ENCODE measurements at regions not wholly inside any gene's neighbourhood (a gene's known extent, or its start where the extent isn't known, plus 50 kb on each side); places are given as distances from the start of the nearest gene placed in this dataset.
"Not testable (repeated sequence)": the region's sequence is repeated elsewhere in the genome, so short reads cannot be mapped to it uniquely, and the experiment has no call there.

DNA sequence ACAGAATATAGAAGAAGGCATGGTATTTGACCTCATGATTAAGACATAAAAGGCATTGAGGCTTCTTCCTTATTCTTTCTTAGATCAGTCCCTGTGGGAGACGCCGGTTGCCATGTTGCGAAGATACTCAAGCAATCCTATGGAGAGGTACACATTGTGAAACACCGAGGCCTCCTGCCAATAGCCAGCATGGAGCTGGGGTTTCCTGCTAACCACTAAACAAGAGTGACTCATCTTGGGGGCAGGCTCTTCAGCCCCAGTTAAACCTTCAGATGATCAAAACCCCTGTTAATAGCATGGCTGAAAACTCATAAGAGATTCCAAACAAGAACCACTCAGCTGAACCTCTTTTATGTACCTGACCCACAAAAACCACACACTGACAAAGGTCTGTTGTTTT is 478.8 kb downstream of the CD83 start:
- DNase-seq (ENCODE audit: low spot score) (no peak), ATAC-seq (ENCODE audit: low FRiP score) (no peak)
- TF ChIP-seq, protein P1, sequence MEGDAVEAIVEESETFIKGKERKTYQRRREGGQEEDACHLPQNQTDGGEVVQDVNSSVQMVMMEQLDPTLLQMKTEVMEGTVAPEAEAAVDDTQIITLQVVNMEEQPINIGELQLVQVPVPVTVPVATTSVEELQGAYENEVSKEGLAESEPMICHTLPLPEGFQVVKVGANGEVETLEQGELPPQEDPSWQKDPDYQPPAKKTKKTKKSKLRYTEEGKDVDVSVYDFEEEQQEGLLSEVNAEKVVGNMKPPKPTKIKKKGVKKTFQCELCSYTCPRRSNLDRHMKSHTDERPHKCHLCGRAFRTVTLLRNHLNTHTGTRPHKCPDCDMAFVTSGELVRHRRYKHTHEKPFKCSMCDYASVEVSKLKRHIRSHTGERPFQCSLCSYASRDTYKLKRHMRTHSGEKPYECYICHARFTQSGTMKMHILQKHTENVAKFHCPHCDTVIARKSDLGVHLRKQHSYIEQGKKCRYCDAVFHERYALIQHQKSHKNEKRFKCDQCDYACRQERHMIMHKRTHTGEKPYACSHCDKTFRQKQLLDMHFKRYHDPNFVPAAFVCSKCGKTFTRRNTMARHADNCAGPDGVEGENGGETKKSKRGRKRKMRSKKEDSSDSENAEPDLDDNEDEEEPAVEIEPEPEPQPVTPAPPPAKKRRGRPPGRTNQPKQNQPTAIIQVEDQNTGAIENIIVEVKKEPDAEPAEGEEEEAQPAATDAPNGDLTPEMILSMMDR (IDR thresholded peaks at IDR 0.05) = no peak

DNA sequence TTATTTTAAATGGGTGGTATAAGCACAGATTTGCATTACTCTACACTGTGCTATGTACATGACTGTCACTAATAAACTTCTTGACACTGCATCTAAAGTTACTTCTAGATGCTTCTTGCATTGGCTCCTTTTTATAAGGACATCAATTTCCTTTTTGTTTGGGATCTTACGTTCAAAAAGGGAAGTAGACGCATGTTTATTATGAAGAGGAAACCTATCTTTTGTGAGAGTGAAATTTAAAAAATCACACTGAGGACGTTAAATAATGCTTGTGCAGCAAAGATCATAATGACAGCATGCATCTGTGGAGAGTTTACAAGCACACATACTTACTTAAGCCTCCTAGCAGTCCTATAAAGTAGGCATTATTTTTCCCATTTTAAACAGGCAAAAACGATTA is 479.5 kb downstream of the CD83 start:
- TF ChIP-seq, protein P1 (IDR thresholded peaks at IDR 0.05) = no peak
- no peak for ATAC-seq (ENCODE audit: low FRiP score)

DNA sequence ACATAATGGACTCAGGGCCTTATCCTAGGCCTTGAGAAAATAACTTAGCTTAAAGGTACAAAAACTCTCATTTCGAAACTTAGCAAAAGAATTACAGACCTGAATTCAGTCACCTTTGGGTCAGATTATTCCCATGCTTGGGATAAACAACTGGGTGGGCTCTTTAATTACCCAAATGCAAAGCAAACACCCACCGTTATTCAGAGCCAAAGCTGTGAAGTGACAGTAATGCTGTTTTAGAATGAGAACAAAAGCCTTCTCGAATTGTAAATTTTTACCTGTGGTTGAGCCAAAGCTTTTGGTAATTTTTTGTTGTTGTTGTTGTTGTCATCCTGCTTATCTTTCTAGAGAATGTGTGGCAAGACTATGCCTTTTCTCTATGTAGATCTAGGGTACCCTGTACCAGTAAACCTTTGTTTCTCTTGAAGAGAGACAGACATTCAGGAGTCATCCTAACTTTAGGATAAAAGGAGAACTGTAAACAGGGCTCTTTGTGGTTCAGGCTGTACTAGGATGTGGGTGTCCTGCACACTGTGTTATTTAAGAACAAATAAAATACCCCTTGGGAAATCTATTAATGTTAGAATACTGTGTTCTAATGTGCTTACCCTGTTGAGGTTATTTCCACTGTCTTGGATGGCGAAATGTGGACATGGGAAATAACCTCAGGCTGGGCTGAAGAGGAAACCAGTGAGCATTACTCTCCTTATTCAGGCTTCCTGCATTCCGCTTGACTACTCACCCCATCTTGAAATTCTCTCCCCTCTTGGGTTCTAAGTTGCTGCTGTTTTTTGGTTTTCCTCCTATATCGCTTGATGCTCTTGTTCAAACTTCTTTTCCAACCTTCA is 480.7 kb downstream of the CD83 start:
- DNase-seq (ENCODE audit: low spot score) = no peak
- TF ChIP-seq, protein P1 (IDR thresholded peaks at IDR 0.05) = no peak
- ATAC-seq (ENCODE audit: low FRiP score) = no peak

More for the DNA sequence above, 479.5 kb downstream of the CD83 start:
- no peak for DNase-seq (ENCODE audit: low spot score)

DNA sequence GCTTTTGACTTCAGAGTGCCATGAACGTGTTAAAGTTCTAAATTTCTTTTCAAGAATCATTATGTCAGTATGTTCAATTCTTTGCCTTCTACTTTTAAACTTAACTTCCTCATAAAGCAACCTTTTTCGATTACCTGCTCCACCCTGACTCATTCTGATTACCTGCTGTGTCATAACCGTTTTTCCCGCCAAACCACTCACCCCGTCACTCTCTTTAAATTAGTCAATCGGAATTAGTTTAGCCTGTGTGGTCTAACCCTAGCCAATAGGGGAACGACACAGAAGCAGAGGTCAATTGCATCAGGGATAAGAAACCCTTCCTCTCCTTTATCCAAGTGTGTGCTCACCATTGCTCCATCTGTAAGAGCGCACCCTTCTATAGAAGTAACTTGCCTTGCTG is 482.7 kb downstream of the CD83 start:
- DNase-seq (ENCODE audit: low spot score); ATAC-seq (ENCODE audit: low FRiP score): not testable (repeated sequence)

DNA sequence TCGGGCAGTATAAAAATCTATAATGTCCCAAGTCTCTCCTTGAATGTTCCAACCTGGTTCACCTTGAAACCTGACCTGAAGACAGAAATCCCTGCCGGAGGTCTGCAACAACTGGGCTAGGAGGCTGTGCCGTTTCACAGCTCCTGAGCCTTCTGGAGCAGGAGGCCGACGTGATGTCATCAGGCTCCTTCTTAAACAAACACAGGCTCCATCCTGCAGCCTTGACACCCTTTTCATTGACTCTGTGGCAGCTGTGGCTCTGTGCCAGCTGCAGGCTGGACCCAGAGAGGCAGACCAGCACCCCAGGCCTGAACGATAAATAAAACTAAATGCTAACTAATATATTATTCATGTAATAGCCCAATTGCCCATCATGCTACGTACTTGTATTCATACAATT is 483.9 kb downstream of the CD83 start:
- TF ChIP-seq, protein P1 (IDR thresholded peaks at IDR 0.05) = no peak
- no peak for DNase-seq (ENCODE audit: low spot score)
- no peak for ATAC-seq (ENCODE audit: low FRiP score)

DNA sequence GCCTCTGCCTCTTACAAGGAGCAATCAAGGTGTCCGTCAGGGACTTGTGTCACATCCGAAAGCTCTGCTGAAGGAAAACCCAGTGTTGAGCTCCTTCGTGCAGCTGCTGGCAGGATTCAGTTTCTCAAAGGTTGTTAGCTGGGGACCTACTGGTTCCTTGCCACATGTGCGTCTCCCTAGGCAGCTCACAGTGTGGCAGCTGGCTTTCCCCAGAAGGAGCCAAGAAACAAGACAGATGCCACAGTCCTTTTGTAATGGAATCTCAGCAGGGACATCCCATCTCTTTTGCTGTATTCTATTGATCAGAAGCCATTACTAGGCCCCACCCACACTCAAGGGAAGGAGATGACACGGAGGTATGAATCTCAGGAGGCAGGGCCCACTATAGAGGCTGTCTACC is 488.8 kb downstream of the CD83 start:
- DNase-seq (ENCODE audit: low spot score) (no peak), ATAC-seq (ENCODE audit: low FRiP score) (no peak)
- TF ChIP-seq, protein P1 (IDR thresholded peaks at IDR 0.05) = no peak

DNA sequence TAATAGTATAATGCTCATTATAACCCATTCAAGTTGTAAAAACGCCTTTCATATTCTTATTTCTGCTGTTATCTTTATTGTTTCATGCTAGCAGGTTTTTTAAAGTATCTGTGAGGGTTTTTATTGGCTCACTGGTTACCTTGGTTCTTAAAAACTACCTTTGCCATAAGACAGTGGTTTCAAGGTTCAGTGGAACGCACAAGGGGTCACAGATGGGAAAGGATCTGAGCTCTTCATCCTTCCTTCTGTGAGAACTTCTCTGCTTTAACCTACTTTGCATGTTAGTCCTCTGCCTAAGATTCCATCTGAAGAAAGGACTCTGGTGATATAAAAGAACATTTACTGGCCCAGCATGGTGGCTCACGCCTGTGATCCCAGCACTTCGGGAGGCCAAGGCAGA is 492.6 kb downstream of the CD83 start:
- TF ChIP-seq, protein P1 (IDR thresholded peaks at IDR 0.05) = no peak
- ATAC-seq (ENCODE audit: low FRiP score) = no peak
- DNase-seq (ENCODE audit: low spot score) = no peak

Measured in omental fat pad (tissue), 3 donors.